COLO668 (cell line): ENCODE measurements at regions not wholly inside any gene's neighbourhood (a gene's known extent, or its start where the extent isn't known, plus 50 kb on each side); places are given as distances from the start of the nearest gene placed in this dataset.

Source experiments
- DNase-seq: peaks from one replicate; lab custom pipeline; 2025; ENCODE audit not compliant: unreplicated experiment; lab: John Stamatoyannopoulos, UW

DNA sequence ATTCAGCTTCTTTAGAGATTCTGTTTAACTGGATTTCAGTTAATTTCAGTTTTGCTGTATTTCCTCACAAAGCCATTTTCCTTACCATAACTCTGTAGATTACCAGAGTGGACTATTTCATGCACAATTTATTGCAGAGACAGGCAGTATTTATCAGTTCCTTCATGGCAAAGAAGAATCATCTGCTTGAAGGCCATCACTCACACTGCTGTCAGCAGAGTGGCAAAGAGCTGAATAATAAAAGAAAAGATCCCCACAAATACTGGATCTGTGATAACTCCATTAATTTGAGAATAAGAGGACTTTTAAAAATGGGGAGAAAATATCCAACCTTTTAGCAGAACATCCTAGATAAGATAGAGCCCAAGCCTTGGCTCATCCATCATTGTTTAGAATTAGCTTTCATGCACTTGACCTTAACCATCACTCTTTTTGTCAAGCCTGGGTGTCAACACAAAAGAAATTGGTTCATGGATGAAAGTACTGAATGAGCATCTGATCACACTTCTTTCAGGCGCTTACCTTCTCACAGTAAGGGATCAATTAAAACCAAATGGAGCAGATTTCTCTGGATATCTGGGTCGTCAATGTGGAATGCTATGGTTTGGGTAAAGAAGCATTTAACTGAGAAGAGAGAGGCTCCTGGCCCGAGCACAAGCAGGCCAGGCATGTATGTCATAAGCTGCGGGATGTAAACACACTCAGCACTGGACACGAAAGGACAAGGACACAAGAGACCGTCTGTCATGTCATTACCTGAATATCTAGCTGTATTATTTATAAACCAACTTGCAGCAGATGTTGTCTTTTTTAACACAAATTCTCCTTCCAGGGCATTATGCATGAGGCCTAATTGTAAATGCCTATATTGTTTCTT is 376.2 kb downstream of the ZNF521 start:
- no peak for DNase-seq

DNA sequence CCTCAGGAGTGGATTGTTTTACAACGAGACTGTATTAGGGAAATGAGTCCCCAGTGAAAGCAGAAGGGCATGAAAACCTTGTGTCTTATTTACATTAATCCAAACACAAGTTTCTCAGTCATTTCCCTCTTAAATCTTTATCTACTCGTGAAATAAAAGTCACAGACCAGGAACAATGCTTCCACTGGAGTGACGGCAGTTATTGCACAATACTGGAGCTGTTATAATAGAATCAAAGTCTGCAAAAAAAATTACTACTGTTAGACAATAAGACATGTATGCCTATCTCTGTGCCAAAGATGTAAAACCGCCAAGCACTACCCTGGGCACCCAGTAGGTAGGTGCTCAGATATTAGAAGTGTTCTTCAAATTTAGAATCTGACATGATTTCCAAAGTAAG is 375.5 kb downstream of the ZNF521 start:
- no peak for DNase-seq

DNA sequence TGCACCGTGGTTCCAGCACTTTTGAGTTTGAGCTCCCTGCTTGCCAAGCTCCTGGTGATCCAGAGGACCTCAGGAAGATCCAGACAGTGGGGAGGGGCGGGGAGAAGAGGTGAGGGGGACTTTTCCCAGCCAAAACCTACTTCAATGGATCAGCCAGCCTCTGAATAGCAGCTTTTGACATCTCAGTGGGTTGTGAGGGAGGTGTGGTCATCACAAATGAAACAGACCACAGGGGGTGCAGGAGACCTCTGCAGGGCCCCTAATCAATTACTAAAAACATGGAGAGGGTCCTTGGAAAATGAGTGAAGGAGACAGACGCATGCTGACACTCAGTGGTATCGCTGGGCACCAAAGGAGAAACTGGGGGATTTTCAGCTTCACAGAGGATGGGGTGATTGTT is 372.7 kb downstream of the ZNF521 start:
- no peak for DNase-seq

DNA sequence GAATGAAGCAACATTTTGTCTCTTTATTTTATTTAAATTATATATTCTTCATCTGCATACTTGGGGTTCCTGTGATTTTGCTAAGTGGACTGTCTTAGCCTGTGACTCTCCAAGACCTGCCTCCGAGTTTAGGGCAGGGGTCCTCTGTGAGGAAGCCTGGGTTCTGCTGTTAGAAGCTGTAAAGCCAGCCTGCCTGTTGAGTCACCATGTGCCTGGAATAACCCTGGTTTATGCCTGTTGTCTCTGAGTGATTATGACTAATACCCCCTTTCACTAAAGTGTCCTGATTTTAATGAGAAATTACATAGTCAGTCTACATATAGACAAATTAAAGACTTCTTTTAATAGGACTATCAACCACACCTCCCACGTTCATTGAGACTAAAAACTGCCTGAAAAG is 369.1 kb downstream of the ZNF521 start:
- no peak for DNase-seq

DNA sequence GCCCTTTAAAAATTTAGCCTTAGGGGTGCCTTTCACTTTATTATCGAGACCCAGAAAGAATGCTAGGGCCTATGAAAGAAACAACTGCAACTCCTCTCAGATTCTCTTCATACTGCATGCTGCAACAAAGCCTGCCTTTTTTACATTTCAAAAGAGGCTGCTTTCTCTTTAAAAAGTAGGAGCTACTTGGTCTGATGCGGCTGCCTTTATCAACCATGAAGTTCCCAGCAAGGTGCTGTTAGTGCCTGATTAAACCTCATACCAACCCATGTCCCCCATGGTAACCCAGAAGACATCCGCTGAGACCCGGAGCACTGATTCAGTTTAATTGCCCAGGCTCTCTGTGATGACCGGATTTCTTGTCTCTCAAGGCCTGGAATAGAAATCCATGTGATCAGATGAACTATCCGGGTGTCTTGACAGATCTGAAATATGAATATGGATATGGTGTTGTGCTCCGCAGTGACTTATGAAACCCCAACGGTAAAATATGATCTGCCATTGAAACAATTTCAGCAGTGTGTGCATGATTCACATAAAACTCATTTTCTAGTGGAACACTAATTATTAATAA is 368.3 kb downstream of the ZNF521 start:
- DNase-seq: no peak

DNA sequence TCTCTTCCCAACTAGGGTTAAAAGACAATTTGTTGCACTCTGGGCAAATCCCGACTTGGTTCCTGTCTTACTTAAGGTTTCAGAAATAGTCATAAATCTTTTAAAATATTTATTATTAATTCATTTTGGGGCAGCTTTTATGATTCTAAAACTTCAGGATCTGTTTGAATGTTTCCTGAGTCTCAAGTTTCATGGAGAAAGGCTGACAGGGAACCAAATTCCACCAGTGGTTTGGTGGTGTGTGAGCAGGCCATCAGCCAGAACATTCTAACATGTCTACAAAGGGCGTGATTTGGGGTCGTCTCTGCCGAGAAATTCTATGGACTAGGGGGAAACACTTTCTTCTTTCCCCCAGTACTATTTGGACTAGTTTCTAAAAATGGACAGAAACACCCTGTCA is 366.4 kb downstream of the ZNF521 start:
- DNase-seq: no peak

DNA sequence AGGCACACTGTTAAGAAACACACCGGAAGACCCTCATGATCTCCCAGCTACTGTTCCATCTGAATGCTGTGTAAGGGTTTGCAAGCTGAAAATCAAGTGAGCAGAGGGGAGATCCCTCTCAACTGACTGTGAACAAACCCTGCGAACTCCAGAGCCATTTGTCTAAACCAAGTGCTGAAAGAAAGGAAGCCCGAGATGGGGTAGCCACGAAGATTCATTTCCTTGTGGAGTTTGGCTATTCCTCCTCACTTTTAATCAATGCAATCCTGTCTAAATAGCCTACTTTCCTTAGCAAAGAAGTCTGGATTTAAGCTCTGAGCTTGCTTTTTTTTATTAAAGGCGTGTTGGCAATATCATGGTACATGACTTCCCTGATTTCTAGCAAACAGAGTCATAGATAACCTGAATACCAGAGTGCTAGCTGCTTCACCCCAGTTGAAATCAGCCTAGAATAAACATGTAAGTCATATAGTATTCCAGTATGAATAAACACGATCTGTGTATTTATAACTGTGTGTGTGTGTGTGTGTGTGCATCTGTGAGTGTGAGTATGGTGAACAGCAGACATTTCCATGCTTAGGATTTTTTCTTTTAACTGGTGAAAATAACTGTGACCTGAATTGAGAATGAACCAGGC is 365.2 kb downstream of the ZNF521 start:
- no peak for DNase-seq

DNA sequence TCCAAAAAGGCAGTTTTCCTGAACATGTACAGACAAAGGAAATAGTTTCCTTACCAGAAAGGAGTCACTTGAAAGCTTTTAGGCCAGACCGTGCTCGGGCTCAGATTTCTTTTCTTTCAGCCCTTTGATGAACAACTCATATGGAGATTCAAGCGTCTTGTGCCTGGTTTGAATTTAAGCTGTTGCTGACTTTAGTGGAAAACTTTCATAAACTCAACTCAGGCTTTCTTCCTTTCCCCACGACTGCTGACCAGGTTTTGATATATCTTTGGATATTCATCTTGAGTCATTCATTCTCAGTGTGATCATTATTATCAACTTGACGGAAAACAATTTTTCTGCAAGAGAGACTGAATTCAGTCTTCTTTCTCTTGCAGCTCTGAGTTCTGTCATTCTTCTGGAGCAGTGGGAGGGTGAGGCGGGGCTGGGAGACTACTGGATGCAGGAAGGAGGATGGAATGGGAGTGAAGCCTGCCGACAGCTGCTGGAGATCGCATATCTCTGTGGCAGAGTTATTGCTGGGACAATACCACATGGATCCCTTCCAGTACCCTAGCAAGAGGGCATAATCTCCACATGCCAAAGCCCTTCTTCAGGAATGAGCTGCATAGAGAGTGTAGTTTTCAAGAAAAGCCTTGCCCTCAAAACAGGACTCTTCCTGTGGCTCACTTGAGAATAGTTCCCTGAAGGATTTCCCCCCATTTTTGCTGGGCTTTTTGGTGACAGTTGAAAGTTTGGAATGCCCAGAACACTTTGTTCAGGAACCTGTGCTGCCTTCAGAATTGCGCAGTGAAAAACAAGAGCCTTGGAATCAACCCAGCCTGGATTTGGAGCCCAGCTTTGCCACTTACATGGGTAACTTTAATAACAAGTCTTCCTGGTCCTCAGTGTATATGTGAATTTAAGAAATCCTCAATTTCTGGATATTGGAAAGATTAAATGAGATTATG is 364.4 kb downstream of the ZNF521 start:
- no peak for DNase-seq

DNA sequence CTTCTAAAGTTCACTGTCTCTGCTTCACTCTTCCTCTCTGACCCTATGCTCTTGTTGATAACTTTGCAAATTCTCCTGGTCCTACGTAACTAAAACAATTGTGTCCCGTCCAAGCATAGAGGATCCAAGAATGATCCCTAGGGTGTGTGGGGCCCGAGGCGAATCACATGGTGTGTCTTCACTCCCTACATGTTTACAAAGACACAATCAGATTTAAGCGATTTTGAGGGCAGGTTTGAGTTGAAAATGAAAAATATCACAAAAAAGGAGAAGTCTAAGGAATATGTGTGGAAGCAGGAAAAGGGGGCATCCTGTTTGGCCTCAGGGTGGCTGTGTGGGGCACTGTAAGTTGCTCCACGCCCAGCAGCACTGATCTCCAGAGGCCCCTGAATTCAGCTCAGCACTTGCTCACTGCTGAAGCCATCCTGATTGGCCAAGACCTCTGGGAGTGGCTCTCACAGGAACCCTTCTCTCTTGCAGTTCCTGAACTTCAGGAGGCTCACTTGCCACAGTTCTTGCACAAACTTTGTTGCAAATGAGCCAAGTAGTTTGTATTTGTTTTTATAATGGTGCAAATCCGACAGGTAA is 363.6 kb downstream of the ZNF521 start:
- no peak for DNase-seq

DNA sequence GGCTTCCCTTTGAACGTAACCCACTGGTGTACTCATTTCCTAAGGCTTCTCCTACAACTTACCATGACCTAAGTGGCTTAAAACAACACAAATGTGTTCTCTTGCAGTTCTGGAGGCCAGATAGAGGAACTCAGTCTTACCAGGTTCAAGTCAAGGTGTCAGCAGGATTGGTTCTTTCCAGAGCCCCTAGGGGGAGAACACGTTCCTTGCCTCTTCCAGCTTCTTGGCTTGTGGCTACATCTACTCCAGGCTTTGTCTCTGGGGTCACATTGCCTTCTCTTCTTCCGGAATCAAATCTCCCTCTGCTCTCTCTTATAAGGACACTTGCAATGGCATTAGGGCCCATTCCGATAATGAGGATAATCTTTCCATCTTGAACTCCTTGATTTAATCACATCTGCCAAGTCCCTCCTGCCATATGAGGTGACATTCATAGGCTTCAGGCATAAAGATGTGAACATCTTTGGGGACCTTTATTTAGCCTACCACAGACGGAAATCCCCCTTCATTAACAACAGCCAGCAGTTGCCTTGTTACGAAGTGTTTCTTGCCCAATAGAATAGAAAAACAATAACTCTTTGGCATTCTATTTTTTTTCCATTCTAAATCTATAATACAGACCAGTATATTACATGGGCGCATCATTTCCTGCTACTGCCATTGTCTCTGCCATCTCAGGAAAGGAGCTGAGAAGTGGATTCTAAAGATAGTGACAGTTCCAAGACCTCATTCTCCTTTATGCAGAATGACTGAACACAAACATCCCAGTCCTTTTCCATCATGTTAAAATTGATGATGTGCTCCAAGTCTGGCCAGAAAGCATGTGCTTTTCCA is 362.0 kb downstream of the ZNF521 start:
- no peak for DNase-seq

DNA sequence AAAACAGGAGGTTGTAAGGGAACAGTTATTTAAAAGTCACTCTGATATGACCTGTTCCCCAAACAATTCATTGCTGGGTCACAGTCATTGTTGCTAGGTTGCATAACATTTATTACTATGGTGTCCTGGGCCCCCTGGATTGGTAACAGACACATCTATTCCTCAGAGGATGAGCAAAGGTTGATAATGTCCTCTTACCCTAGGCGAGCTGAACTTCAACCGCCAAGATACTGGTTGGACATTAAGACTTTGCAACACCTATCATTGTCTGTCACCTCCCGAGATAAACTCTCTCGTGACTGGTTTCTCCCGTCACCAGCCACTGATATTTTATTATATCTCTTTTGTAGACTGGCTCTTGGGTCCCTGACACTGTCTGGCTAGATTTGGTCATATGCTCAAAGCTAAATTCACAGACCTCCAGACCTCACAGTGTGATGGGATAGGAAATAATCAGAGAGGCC is 361.3 kb downstream of the ZNF521 start:
- no peak for DNase-seq

DNA sequence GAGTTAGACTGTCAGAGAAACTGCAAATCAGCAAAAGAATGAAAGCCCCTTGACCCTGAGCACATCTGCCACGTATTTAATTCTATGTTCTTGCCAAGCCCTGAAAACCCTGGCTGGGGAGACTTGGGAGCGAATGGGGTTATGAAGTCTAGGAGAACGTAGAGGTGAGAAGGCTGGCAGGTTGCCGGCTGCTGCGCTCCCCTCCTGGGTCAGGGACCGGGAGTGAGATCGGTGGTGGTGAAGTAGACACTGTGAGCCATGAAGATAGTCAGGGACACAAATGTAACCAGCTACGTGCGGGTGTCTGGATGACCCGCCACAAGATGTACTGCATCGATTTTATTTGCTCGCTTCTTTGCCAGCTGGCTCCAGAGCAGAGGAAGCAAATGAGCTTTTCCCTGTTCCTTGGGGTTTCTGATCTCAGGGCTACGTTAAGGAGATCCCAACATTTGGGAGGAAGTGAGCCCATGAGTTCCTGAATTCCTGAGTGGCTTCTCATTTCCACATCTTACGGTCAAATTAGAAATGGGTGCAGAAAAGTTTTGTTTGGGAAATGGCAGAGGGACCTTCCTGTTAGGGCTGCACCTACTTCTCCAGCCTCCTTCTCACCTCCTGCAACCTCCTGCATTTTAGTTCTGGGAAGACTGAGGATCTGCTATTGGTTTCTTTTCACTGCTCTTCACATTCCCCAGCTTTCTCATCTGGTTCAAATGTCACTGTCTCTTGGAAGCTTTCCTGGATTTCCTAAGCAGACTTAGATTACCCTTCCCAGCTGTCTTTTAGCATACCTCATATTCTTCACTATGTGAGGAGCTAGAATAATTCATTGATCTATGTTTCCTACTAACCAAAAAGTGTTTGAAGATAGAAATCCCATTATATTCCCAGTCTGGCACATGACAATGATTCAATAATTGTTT is 360.6 kb downstream of the ZNF521 start:
- DNase-seq: no peak

DNA sequence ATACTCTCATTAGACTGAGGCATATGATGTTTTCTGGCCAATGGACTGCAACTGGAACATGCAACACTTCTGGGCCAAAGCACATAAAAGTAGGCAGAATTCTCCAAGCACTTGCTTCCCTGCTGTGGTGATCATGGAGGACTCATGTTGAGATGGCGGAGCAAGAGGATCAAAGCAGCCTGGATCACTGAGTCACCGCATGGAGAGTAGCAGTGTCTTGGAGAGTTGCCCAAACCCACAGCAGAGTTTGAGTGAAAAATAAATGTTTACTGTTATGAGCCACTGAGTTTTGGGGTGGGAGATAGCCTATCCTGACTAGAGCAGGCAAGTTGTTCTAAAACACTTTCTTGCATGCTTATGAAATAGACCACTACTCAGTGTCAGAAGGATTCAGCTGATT is 359.5 kb downstream of the ZNF521 start:
- no peak for DNase-seq

DNA sequence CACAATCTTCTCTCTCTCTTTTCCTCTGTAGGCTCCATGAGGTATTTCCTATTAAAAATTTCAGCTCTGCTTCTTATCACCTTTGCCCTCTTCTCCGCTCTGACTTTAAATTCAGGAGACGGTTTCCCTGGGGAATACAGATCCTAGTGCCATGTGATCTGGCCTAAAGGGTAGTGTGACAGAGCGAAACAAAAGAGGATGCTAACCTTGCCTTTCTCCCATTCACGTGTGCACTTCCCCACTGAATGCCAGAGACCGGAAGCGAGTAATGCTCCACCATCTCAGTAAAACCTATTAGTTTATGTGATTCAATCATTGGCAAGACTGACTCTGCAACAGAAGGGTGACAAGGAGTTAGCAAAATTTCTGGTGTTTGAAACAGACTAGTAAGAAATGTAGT is 358.3 kb downstream of the ZNF521 start:
- no peak for DNase-seq

DNA sequence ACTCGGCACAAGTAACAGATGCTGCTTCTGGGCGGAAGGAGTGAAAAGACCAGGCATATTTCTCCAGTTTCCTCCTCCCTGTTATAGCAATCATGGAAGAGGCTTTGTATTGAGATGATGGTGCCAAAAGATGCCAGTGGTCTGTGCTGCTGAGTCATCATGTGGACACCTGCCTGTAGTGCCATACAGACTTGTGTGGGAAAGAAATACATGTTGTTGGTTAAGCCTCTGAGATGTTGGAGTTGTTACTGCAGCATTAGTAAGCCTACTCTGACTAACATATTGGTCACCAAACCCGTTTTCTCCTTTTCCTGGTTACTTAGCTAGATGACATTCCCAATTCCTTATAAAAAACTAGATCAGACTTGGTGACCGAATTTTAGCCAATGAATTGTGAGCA is 356.9 kb downstream of the ZNF521 start:
- no peak for DNase-seq

DNA sequence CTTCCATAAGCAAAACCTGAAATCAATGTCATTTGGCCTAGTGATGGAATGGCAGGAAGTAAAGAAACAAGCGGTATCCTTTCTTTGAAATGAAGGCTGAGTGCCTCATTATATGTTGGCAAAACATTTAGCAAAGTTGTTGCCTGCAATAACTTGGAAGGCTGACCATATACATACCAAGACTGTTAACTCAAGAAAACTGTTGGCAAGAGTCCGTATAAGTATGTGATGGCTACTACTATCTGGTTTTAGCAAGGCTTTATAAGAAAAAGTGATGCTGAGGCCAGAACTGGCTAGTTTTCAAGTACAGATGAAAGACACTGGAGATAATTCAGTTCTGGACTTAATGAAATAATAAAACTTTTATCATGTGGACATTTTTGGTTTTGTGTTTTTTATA is 356.2 kb downstream of the ZNF521 start:
- no peak for DNase-seq

DNA sequence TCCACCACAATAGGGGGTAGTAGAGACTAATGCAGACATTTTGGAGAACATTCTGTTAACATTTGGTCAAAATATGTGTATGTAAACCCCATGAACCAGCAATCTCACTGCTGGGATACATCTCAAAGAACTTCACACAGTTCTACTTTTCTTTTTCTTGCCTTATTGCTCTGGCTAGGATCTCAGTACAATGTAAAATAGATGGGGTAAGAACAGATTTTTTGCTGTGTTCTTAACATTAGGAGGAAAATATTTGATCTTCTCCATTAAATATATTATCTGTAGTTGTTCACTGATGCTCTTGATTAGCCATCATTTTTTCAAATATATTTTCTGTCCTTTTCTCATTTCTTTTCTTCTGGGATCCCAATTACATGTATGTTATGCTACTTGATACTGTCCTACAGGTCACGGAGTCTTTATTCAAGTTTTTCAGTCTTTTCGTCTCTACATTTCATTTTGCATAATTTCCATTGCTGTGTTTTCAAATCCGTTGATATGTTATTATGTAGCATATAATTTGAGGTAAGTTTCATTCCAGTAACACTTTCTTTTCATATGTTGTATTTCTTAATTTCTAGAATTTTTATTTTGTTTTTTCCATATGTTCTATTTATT is 352.2 kb downstream of the ZNF521 start:
- DNase-seq: no peak

DNA sequence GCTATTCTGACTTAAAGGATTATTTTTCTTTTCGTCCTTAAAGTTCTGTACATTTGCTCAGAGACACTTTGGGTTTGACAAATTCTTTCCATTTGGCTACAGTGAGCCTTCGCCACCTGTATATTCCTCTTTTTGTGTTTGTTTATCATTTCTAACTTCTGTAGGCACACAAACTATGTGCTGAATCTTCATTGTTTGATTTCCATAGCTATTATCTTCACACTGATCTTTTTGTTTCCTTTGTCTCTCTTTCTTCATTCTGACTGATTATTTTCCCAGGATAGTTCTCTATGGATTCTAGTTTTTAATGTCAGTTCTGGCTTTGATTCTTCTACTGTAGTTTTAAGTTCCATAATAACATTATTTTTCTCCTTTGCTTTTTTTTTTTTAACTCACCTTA is 350.2 kb downstream of the ZNF521 start:
- DNase-seq: no peak
